Colonic mucosa (tissue), 4 donors: ENCODE measurements at regions not wholly inside any gene's neighbourhood (a gene's known extent, or its start where the extent isn't known, plus 50 kb on each side); places are given as distances from the start of the nearest gene placed in this dataset.

Source experiments
- DNase-seq: peaks from one replicate; pipeline ENCODE4 v3.0.0-alpha.2; 2020
- H3K27ac ChIP-seq: fragments of 200-600 bp; one replicate; pipeline ENCODE4 v1.8.0; 2021
- H3K27me3 ChIP-seq: fragments of 200-600 bp; one replicate; pipeline ENCODE4 v1.8.0; 2021
- H3K36me3 ChIP-seq: fragments of 200-600 bp; one replicate; pipeline ENCODE4 v1.8.0; 2021
- H3K4me1 ChIP-seq: fragments of 200-600 bp; one replicate; pipeline ENCODE4 v1.8.0; 2021; ENCODE audit warnings: mild to moderate bottlenecking
- H3K4me3 ChIP-seq: fragments of 200-600 bp; one replicate; pipeline ENCODE4 v1.8.0; 2021
- H3K9ac ChIP-seq, 2 donors: one replicate each; pipeline ENCODE4 v1.7.0; 2013; ENCODE audit warnings: control low read depth in 2 of 2, low read depth in 2 of 2, low read length in 2 of 2
- H3K9me3 ChIP-seq: fragments of 200-600 bp; one replicate; pipeline ENCODE4 v1.8.0; 2021
- intact Hi-C: fragments of 100-400 bp; cut with DNase I; formaldehyde crosslinking; loops from one replicate; pipeline ENCODE4 v1.14.1; 2022
- TF ChIP-seq, protein P1 (sequence below): fragments of 200-600 bp; IDR thresholded peaks from one replicate; pipeline ENCODE4 v1.8.0; 2022; ENCODE audit warnings: antibody characterized with exemption, mild to moderate bottlenecking
- donor health status: healthy.
- donor health status: DM: no; HTN: no; CAD: no.
- donor health status: DM: no; HTN: no; CAD: no.

- intact Hi-C loops, result no loop called here
- Histone ChIP-seq H3K4me3 (no peak overlapping the region), H3K27ac (no peak overlapping the region), H3K4me1 (no peaks in the 10 kb centered on the region), H3K9me3 (no peaks in the 10 kb centered on the region), H3K27me3 (no peaks in the 10 kb centered on the region), H3K9ac (no peak overlapping the region), H3K36me3 (no peaks in the 10 kb centered on the region)
- TF ChIP-seq, protein P1, sequence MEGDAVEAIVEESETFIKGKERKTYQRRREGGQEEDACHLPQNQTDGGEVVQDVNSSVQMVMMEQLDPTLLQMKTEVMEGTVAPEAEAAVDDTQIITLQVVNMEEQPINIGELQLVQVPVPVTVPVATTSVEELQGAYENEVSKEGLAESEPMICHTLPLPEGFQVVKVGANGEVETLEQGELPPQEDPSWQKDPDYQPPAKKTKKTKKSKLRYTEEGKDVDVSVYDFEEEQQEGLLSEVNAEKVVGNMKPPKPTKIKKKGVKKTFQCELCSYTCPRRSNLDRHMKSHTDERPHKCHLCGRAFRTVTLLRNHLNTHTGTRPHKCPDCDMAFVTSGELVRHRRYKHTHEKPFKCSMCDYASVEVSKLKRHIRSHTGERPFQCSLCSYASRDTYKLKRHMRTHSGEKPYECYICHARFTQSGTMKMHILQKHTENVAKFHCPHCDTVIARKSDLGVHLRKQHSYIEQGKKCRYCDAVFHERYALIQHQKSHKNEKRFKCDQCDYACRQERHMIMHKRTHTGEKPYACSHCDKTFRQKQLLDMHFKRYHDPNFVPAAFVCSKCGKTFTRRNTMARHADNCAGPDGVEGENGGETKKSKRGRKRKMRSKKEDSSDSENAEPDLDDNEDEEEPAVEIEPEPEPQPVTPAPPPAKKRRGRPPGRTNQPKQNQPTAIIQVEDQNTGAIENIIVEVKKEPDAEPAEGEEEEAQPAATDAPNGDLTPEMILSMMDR, result no peak
- no peak for DNase-seq
Observed at GRCh38 chr15:97521381-97522285, 438.9 kb upstream of the ARRDC4 start.

- TF ChIP-seq, protein P1, result no peak
- no peak for DNase-seq
- Histone ChIP-seq H3K9me3 (no peaks in the 10 kb centered on the region), H3K27ac (no peak overlapping the region), H3K27me3 (no peaks in the 10 kb centered on the region), H3K4me3 (no peak overlapping the region), H3K9ac (no peak overlapping the region), H3K36me3 (no peaks in the 10 kb centered on the region), H3K4me1 (no peaks in the 10 kb centered on the region)
- intact Hi-C loops, result no loop called here
Observed at GRCh38 chr15:97522347-97522746, 438.2 kb upstream of the ARRDC4 start.

DNA sequence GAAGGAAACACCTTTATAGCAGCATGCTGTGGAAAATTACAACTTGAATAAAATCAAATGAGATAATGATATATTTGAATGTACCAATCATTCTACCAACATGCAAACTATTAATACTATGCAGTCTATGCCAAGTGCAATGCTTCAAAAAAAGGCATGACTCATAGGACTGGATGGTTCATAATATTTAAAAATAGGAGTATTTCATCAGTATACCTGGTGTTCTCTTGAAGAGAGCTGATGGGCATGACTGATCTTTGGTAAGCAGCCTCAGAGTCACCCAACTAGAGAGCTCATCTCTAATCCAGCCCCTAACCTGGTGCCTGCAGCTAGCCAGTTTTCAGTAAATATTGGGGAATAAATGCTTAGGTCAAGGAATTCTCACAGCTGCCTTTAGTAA is 434.7 kb upstream of the ARRDC4 start:
- H3K4me1 ChIP-seq, result no peaks in the 10 kb centered on the region
- H3K9me3 ChIP-seq, result no peaks in the 10 kb centered on the region
- no peak overlapping the region for H3K27ac ChIP-seq
- DNase-seq, result no peak
- no peaks in the 10 kb centered on the region for H3K27me3 ChIP-seq
- H3K4me3 ChIP-seq, result no peak overlapping the region
- intact Hi-C loops, result no loop called here
- no peaks in the 10 kb centered on the region for H3K36me3 ChIP-seq
- TF ChIP-seq, protein P1, result no peak
- H3K9ac ChIP-seq, result no peak overlapping the region

GRCh38 chr15:97528238-97528637 is 432.3 kb upstream of the ARRDC4 start:
- no peak overlapping the region for H3K9ac ChIP-seq
- intact Hi-C loops, result no loop called here
- no peak for DNase-seq
- no peak overlapping the region for H3K27ac ChIP-seq
- H3K27me3 ChIP-seq, result no peaks in the 10 kb centered on the region
- H3K4me1 ChIP-seq, result no peaks in the 10 kb centered on the region
- no peak overlapping the region for H3K4me3 ChIP-seq
- no peaks in the 10 kb centered on the region for H3K36me3 ChIP-seq
- no peaks in the 10 kb centered on the region for H3K9me3 ChIP-seq
- TF ChIP-seq, protein P1, result no peak

- no peaks in the 10 kb centered on the region for H3K27me3 ChIP-seq
- no peak overlapping the region for H3K4me3 ChIP-seq
- no peaks in the 10 kb centered on the region for H3K36me3 ChIP-seq
- no peak overlapping the region for H3K9ac ChIP-seq
- no peak for DNase-seq
- no peaks in the 10 kb centered on the region for H3K9me3 ChIP-seq
- no peak overlapping the region for H3K27ac ChIP-seq
- H3K4me1 ChIP-seq, result no peaks in the 10 kb centered on the region
- TF ChIP-seq, protein P1, result no peak
- intact Hi-C loops, result no loop called here
Observed at GRCh38 chr15:97545799-97546198, 414.7 kb upstream of the ARRDC4 start.
